ENCODE measurements at regions not wholly inside any gene's neighbourhood (a gene's known extent, or its start where the extent isn't known, plus 50 kb on each side); places are given as distances from the start of the nearest gene placed in this dataset.

GRCh38 chr17:31690151-31690551 is 168.9 kb downstream of the COPRS start:
- H3K27me3 ChIP-seq (ENCODE audit: insufficient read depth, low read length, poor library complexity, severe bottlenecking) = no peaks in the 10 kb centered on the region
- H3K79me2 ChIP-seq (ENCODE audit: insufficient read depth, low read length) = no peaks in the 10 kb centered on the region
- TF ChIP-seq CTCF (conservative IDR thresholded peaks at IDR 0.05; ENCODE audit: low read length) (no peak), EZH2phosphoT487 (IDR thresholded peaks at IDR 0.05; ENCODE audit: borderline replicate concordance) (no peak)
- H3K4me3 ChIP-seq (ENCODE audit: low read length, poor library complexity, severe bottlenecking) = no peak overlapping the region
- H4K20me1 ChIP-seq (ENCODE audit: insufficient read depth, low read length, poor library complexity, severe bottlenecking) = no peaks in the 10 kb centered on the region
- no peaks in the 10 kb centered on the region for H3K36me3 ChIP-seq (ENCODE audit: insufficient read depth, low read length)
- H3K4me2 ChIP-seq (ENCODE audit: low read depth, low read length, poor library complexity, severe bottlenecking) = no peak overlapping the region
- H3K9me3 ChIP-seq (ENCODE audit: insufficient read depth, low read depth, low read length) = no peaks in the 10 kb centered on the region
- no peak overlapping the region for H3K9ac ChIP-seq (ENCODE audit: low read depth, low read length, poor library complexity, severe bottlenecking)
- no peaks in the 10 kb centered on the region for H3K4me1 ChIP-seq (ENCODE audit: insufficient read depth, low read length, poor library complexity, severe bottlenecking)
- H2AFZ ChIP-seq (ENCODE audit: low read length) = no peak overlapping the region
- no peaks in the 10 kb centered on the region for H3F3A ChIP-seq (ENCODE audit: low read depth)
- no peaks in the 10 kb centered on the region for H3K9me2 ChIP-seq (replicated peaks; ENCODE audit: low read depth, low read length)

- no peaks in the 10 kb centered on the region for H3K79me2 ChIP-seq (ENCODE audit: insufficient read depth, low read length)
- no peaks in the 10 kb centered on the region for H3K9me3 ChIP-seq (ENCODE audit: insufficient read depth, low read depth, low read length)
- no peaks in the 10 kb centered on the region for H3K27me3 ChIP-seq (ENCODE audit: insufficient read depth, low read length, poor library complexity, severe bottlenecking)
- H2AFZ ChIP-seq (ENCODE audit: low read length) = no peak overlapping the region
- H3F3A ChIP-seq (ENCODE audit: low read depth) = no peaks in the 10 kb centered on the region
- H3K4me1 ChIP-seq (ENCODE audit: insufficient read depth, low read length, poor library complexity, severe bottlenecking) = no peaks in the 10 kb centered on the region
- H3K9me2 ChIP-seq (replicated peaks; ENCODE audit: low read depth, low read length) = no peaks in the 10 kb centered on the region
- no peak for TF ChIP-seq EZH2phosphoT487 (IDR thresholded peaks at IDR 0.05; ENCODE audit: borderline replicate concordance)
- TF ChIP-seq CTCF (conservative IDR thresholded peaks at IDR 0.05; ENCODE audit: low read length) = no peak
- no peaks in the 10 kb centered on the region for H4K20me1 ChIP-seq (ENCODE audit: insufficient read depth, low read length, poor library complexity, severe bottlenecking)
- H3K4me2 ChIP-seq (ENCODE audit: low read depth, low read length, poor library complexity, severe bottlenecking) = no peak overlapping the region
- no peak overlapping the region for H3K4me3 ChIP-seq (ENCODE audit: low read length, poor library complexity, severe bottlenecking)
- H3K9ac ChIP-seq (ENCODE audit: low read depth, low read length, poor library complexity, severe bottlenecking) = no peak overlapping the region
- no peaks in the 10 kb centered on the region for H3K36me3 ChIP-seq (ENCODE audit: insufficient read depth, low read length)
Measured at GRCh38 chr17:31688701-31689100, 170.3 kb downstream of the COPRS start.

GRCh38 chr17:31687505-31688126 is 171.4 kb downstream of the COPRS start:
- TF ChIP-seq EZH2phosphoT487 (IDR thresholded peaks at IDR 0.05; ENCODE audit: borderline replicate concordance) (no peak), CTCF (conservative IDR thresholded peaks at IDR 0.05; ENCODE audit: low read length) (no peak)
- H3K36me3 ChIP-seq (ENCODE audit: insufficient read depth, low read length) = no peaks in the 10 kb centered on the region
- H3K79me2 ChIP-seq (ENCODE audit: insufficient read depth, low read length) = no peaks in the 10 kb centered on the region
- H3F3A ChIP-seq (ENCODE audit: low read depth) = no peaks in the 10 kb centered on the region
- no peaks in the 10 kb centered on the region for H3K9me3 ChIP-seq (ENCODE audit: insufficient read depth, low read depth, low read length)
- no peak overlapping the region for H3K9ac ChIP-seq (ENCODE audit: low read depth, low read length, poor library complexity, severe bottlenecking)
- H3K27me3 ChIP-seq (ENCODE audit: insufficient read depth, low read length, poor library complexity, severe bottlenecking) = no peaks in the 10 kb centered on the region
- H3K9me2 ChIP-seq (replicated peaks; ENCODE audit: low read depth, low read length) = no peaks in the 10 kb centered on the region
- H3K4me1 ChIP-seq (ENCODE audit: insufficient read depth, low read length, poor library complexity, severe bottlenecking) = no peaks in the 10 kb centered on the region
- H4K20me1 ChIP-seq (ENCODE audit: insufficient read depth, low read length, poor library complexity, severe bottlenecking) = no peaks in the 10 kb centered on the region
- no peak overlapping the region for H2AFZ ChIP-seq (ENCODE audit: low read length)
- no peak overlapping the region for H3K4me3 ChIP-seq (ENCODE audit: low read length, poor library complexity, severe bottlenecking)
- no peak overlapping the region for H3K4me2 ChIP-seq (ENCODE audit: low read depth, low read length, poor library complexity, severe bottlenecking)

Data from Loucy (cell line).